Cardiac muscle cell (in vitro differentiated cells and primary cell): ENCODE measurements at regions not wholly inside any gene's neighbourhood (a gene's known extent, or its start where the extent isn't known, plus 50 kb on each side); places are given as distances from the start of the nearest gene placed in this dataset.

ENCODE experiments used
- DNase-seq, 2 donors: peaks; one replicate each; pipeline versions ENCODE4 v3.0.0 to v3.0.0-alpha.2; 2010 to 2017; ENCODE audit warnings: low read depth in 1 of 2, low spot score in 1 of 2
- H3K27ac ChIP-seq: fragments of 200-600 bp; sonication (generic); 2 replicates; pipeline ENCODE4 v1.5.1; 2016
- H3K27me3 ChIP-seq: fragments of 200-600 bp; sonication (generic); 2 replicates; pipeline ENCODE4 v1.6.0; 2016; ENCODE audit warnings: control low read depth
- H3K36me3 ChIP-seq: fragments of 200-600 bp; sonication (generic); 2 replicates; pipeline ENCODE4 v1.5.1; 2016; ENCODE audit warnings: control low read depth
- H3K4me1 ChIP-seq: fragments of 200-600 bp; sonication (generic); 2 replicates; pipeline ENCODE4 v1.8.1; 2017; ENCODE audit warnings: low read depth, mild to moderate bottlenecking, mixed run types
- H3K4me3 ChIP-seq: fragments of 200-600 bp; sonication (generic); 2 replicates; pipeline ENCODE4 v1.5.1; 2016; ENCODE audit warnings: mild to moderate bottlenecking
- H3K9me3 ChIP-seq: fragments of 200-600 bp; sonication (generic); 2 replicates; pipeline ENCODE4 v1.5.1; 2017; ENCODE audit warnings: low read depth, mild to moderate bottlenecking, control low read depth
- TF ChIP-seq, protein P1 (sequence below): IDR thresholded peaks from 2 replicates; pipeline ENCODE4 v1.5.1; 2012; ENCODE audit warnings: low read depth, mild to moderate bottlenecking, low read length

DNA sequence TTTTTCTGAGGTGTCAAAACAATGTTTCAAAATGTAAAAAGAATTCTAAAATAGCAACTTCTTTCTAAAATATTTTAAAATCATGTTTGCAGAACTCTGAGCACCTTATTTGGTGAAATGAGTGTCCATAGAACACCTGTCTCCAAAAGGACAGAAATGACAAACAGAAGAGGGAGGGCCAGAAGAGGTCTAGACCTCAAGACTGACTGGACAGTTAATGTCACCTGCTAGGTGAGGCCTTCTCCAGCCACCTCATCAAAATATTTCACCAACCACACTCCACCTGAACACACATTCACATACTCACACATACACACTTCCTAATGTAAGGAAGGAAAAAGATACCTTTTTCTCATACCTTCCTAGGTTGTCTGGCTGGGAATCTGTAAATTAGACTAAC is 147.8 kb upstream of the PLEKHA5 start:
- no peaks in the 10 kb centered on the region for H3K4me1 ChIP-seq
- DNase-seq, result no peak
- TF ChIP-seq, protein P1, sequence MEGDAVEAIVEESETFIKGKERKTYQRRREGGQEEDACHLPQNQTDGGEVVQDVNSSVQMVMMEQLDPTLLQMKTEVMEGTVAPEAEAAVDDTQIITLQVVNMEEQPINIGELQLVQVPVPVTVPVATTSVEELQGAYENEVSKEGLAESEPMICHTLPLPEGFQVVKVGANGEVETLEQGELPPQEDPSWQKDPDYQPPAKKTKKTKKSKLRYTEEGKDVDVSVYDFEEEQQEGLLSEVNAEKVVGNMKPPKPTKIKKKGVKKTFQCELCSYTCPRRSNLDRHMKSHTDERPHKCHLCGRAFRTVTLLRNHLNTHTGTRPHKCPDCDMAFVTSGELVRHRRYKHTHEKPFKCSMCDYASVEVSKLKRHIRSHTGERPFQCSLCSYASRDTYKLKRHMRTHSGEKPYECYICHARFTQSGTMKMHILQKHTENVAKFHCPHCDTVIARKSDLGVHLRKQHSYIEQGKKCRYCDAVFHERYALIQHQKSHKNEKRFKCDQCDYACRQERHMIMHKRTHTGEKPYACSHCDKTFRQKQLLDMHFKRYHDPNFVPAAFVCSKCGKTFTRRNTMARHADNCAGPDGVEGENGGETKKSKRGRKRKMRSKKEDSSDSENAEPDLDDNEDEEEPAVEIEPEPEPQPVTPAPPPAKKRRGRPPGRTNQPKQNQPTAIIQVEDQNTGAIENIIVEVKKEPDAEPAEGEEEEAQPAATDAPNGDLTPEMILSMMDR, result no peak
- H3K36me3 ChIP-seq, result no peaks in the 10 kb centered on the region
- no peaks in the 10 kb centered on the region for H3K27me3 ChIP-seq
- H3K9me3 ChIP-seq, result no peaks in the 10 kb centered on the region
- no peak overlapping the region for H3K27ac ChIP-seq
- H3K4me3 ChIP-seq, result no peak overlapping the region

DNA sequence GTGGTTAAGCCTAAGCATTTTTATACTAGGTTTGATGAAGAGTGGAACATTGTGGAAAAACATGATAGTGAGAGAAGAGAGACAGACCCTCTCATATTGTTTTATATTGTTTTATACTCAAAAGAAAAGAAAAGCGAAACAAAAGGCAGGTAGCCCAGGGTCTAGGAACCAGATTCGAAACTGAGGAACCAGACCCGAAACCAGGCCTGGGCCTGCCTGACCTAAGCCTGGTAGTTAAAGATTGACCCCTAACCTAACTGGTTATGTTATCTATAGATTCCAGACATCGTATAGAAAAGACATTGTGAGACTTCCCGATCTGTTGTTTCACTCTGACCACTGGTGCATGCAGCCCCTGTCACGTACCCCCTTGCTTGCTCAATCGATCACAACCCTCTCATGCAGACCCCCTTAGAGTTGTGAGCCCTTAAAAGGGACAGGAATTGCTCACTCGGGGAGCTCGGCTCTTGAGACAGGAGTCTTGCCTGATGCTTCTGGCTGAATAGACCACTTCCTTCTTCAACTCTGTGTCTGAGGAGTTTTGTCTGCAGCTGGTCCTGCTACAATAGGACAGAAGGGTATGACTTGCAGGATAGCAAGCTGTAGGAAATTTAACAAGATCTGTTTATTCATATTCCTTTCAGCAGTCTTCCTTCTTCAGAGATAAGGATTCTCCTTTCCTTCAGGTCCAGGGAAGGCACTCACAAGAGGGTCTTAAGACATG is 147.1 kb upstream of the PLEKHA5 start:
- DNase-seq, result no peak
- no peak overlapping the region for H3K4me3 ChIP-seq
- TF ChIP-seq, protein P1, result no peak
- H3K27me3 ChIP-seq, result no peaks in the 10 kb centered on the region
- no peak overlapping the region for H3K27ac ChIP-seq
- no peaks in the 10 kb centered on the region for H3K9me3 ChIP-seq
- H3K36me3 ChIP-seq, result no peaks in the 10 kb centered on the region
- H3K4me1 ChIP-seq, result no peaks in the 10 kb centered on the region

DNA sequence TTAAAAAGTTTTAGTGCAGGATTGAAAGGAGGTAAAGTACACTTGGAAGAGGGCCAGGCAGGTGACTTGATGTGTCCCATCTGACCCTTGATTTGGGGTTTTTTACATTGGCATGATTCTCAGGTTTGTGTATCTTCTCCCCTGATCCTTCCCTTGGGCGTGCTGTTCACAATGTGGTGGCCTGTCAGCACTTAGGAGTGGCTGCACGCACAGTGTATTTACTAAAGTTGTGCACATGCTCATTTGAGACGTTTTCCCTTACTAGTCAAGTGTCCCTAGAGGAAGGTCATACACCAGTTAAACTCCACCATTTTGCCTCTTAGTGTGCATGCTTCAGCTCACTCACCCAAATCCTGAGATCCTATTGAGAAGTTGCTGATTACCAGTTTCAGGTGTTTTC is 145.7 kb upstream of the PLEKHA5 start:
- no peaks in the 10 kb centered on the region for H3K36me3 ChIP-seq
- no peaks in the 10 kb centered on the region for H3K4me1 ChIP-seq
- H3K27me3 ChIP-seq, result no peaks in the 10 kb centered on the region
- no peaks in the 10 kb centered on the region for H3K9me3 ChIP-seq
- TF ChIP-seq, protein P1, result no peak
- H3K4me3 ChIP-seq, result no peak overlapping the region
- no peak for DNase-seq
- no peak overlapping the region for H3K27ac ChIP-seq

DNA sequence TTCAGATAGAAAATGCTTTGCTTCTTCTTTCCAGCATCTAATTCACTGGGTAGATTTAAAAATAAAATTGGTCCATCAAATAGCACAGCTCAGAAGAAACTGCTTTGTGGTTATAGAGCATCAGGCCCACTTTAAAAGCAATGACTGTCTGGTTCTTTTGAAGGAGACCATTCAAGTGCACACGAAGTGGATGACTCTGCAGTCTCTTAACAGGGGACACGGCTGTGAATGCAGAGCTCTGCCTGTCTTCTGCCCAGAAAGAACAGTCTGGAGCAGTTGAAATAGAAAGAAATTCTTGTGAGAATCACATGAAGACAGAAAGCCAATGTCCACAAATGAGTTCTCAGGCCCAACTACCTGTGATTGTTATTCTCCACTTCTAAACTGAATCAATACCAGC is 138.7 kb upstream of the PLEKHA5 start:
- peak overlapping the region; percentile 46 for H3K27ac ChIP-seq
- TF ChIP-seq, protein P1, result no peak
- H3K36me3 ChIP-seq, result no peaks in the 10 kb centered on the region
- no peaks in the 10 kb centered on the region for H3K9me3 ChIP-seq
- H3K27me3 ChIP-seq, result no peaks in the 10 kb centered on the region
- DNase-seq, result peak in 1 of 2 donors; percentile 78
- no peak overlapping the region for H3K4me3 ChIP-seq
- H3K4me1 ChIP-seq, result peaks cover 19% of the 10 kb centered on the region

DNA sequence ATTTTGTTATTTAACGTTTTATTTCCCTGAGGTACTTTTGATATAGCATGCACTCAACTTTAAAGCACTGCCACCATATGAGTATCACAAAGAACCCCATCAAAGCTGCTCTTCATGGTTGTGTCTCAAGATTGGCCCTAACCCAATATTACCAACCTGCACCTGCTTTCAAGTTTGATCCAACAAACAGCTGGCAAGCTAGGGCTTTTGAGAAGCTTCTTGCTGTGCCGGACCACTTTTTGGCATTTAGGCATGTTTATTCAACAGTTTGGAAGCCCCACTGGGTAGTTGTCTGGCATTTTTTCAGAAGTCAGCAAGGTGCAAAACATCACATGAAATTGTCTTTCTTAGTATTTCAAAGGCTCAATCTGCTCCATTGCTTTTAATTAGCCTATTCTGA is 137.2 kb upstream of the PLEKHA5 start:
- DNase-seq, result no peak
- H3K9me3 ChIP-seq, result no peaks in the 10 kb centered on the region
- H3K4me1 ChIP-seq, result peaks cover 19% of the 10 kb centered on the region
- no peak overlapping the region for H3K4me3 ChIP-seq
- TF ChIP-seq, protein P1, result no peak
- H3K27me3 ChIP-seq, result no peaks in the 10 kb centered on the region
- no peak overlapping the region for H3K27ac ChIP-seq
- H3K36me3 ChIP-seq, result no peaks in the 10 kb centered on the region
